Testis (tissue), 2 donors: ENCODE measurements at regions not wholly inside any gene's neighbourhood (a gene's known extent, or its start where the extent isn't known, plus 50 kb on each side); places are given as distances from the start of the nearest gene placed in this dataset.

Experiments
- DNase-seq: peaks from one replicate; pipeline ENCODE4 v3.0.0-alpha.2; 2019
- H3K27ac ChIP-seq, 2 donors: fragments of 200-600 bp; sonication (generic); one replicate each; pipeline ENCODE4 v1.5.1; 2019
- H3K27me3 ChIP-seq: fragments of 200-600 bp; sonication (generic); one replicate; pipeline ENCODE4 v1.5.1; 2019
- H3K36me3 ChIP-seq: fragments of 200-600 bp; sonication (generic); one replicate; pipeline ENCODE4 v1.5.1; 2017; ENCODE audit warnings: low read depth; ENCODE audit errors: missing control alignments
- H3K4me1 ChIP-seq: fragments of 200-600 bp; sonication (generic); one replicate; pipeline ENCODE4 v1.5.1; 2019
- H3K4me3 ChIP-seq, 2 donors: fragments of 200-600 bp; sonication (generic); one replicate each; pipeline ENCODE4 v1.5.1; 2017 to 2019
- H3K9me3 ChIP-seq: fragments of 200-600 bp; sonication (generic); one replicate; pipeline ENCODE4 v1.5.1; 2017
- CTCF ChIP-seq, 3 experiments: fragments of 450-650 bp in 2 of 3; fragments of 200-600 bp in 1 of 3; sonication (generic) in 1 of 3; IDR thresholded peaks; one replicate each; pipeline ENCODE4 v1.5.1; 2016 to 2019; ENCODE audit warnings: antibody characterized with exemption in 3 of 3, mild to moderate bottlenecking in 2 of 3, moderate library complexity in 1 of 3
- POLR2A ChIP-seq: fragments of 450-650 bp; IDR thresholded peaks from one replicate; pipeline ENCODE4 v1.6.1; 2017; ENCODE audit warnings: antibody characterized with exemption, mild to moderate bottlenecking, moderate library complexity
- WGBS, 2 donors: methylation state at CpG; one replicate each; pipeline ENCODE4 v1.1.5; 2018; 5-methylcytosine and 5-hydroxymethylcytosine counted together
- intact Hi-C: fragments of 100-400 bp; cut with DNase I; formaldehyde crosslinking; loops from one replicate; pipeline ENCODE4 v1.15.1; 2023; ENCODE audit warnings: low total_unique reads

- no peaks in the 10 kb centered on the region for H3K27me3 ChIP-seq
- 80 to 83% methylated on average over 3 of the region's 3 CpGs for WGBS, 2 donors
- DNase-seq: no peak
- no peak overlapping the region for H3K27ac ChIP-seq
- intact Hi-C loops: no loop called here
- no peak for TF ChIP-seq POLR2A
- TF ChIP-seq CTCF (IDR thresholded peaks at IDR 0.05): no peak
- no peaks in the 10 kb centered on the region for H3K4me1 ChIP-seq
- H3K9me3 ChIP-seq: no peaks in the 10 kb centered on the region
- H3K4me3 ChIP-seq: no peak overlapping the region
- no peaks in the 10 kb centered on the region for H3K36me3 ChIP-seq
Observed at GRCh38 chr5:136474466-136474865, 109.1 kb upstream of the TRPC7 start.

GRCh38 chr5:136467632-136468031 lies 102.3 kb upstream of the TRPC7 start:
- Histone ChIP-seq H3K36me3 (no peaks in the 10 kb centered on the region), H3K4me1 (no peaks in the 10 kb centered on the region), H3K27me3 (no peaks in the 10 kb centered on the region), H3K27ac (no peak overlapping the region), H3K9me3 (no peaks in the 10 kb centered on the region), H3K4me3 (no peak overlapping the region)
- intact Hi-C loops: no loop called here
- TF ChIP-seq CTCF (IDR thresholded peaks at IDR 0.05): no peak
- no peak for TF ChIP-seq POLR2A
- no peak for DNase-seq
- WGBS, 2 donors: 56 to 59% methylated on average over 1 of the region's 1 CpG

- no peaks in the 10 kb centered on the region for H3K4me1 ChIP-seq
- H3K4me3 ChIP-seq: no peak overlapping the region
- H3K27ac ChIP-seq: no peak overlapping the region
- intact Hi-C loops: no loop called here
- H3K9me3 ChIP-seq: no peaks in the 10 kb centered on the region
- H3K36me3 ChIP-seq: no peaks in the 10 kb centered on the region
- no peaks in the 10 kb centered on the region for H3K27me3 ChIP-seq
- DNase-seq: no peak
- 55 to 61% methylated on average over 3 of the region's 3 CpGs for WGBS, 2 donors
- TF ChIP-seq POLR2A (no peak), CTCF (IDR thresholded peaks at IDR 0.05) (no peak)
Observed at GRCh38 chr5:136466041-136466415, 100.7 kb upstream of the TRPC7 start.

- Histone ChIP-seq H3K36me3 (no peaks in the 10 kb centered on the region), H3K27me3 (no peaks in the 10 kb centered on the region), H3K4me3 (no peak overlapping the region), H3K4me1 (no peaks in the 10 kb centered on the region), H3K9me3 (no peaks in the 10 kb centered on the region), H3K27ac (no peak overlapping the region)
- no peak for TF ChIP-seq POLR2A
- no peak for TF ChIP-seq CTCF (IDR thresholded peaks at IDR 0.05)
- intact Hi-C loops: no loop called here
- WGBS, 2 donors: 69 to 96% methylated on average over 1 of the region's 1 CpG
- DNase-seq: no peak
Observed at GRCh38 chr5:136458481-136458880, 93.1 kb upstream of the TRPC7 start.

GRCh38 chr5:136457390-136458013 lies 92.2 kb upstream of the TRPC7 start:
- Histone ChIP-seq H3K36me3 (no peaks in the 10 kb centered on the region), H3K27ac (no peak overlapping the region), H3K9me3 (no peaks in the 10 kb centered on the region), H3K4me1 (no peaks in the 10 kb centered on the region), H3K27me3 (no peaks in the 10 kb centered on the region), H3K4me3 (no peak overlapping the region)
- intact Hi-C loops: no loop called here
- 15 to 34% methylated on average over 2 of the region's 2 CpGs for WGBS, 2 donors
- TF ChIP-seq POLR2A: no peak
- no peak for TF ChIP-seq CTCF (IDR thresholded peaks at IDR 0.05)
- no peak for DNase-seq
